ENCODE measurements at regions not wholly inside any gene's neighbourhood (a gene's known extent, or its start where the extent isn't known, plus 50 kb on each side); places are given as distances from the start of the nearest gene placed in this dataset.
"Not testable (repeated sequence)": the region's sequence is repeated elsewhere in the genome, so short reads cannot be mapped to it uniquely, and the experiment has no call there.

DNA sequence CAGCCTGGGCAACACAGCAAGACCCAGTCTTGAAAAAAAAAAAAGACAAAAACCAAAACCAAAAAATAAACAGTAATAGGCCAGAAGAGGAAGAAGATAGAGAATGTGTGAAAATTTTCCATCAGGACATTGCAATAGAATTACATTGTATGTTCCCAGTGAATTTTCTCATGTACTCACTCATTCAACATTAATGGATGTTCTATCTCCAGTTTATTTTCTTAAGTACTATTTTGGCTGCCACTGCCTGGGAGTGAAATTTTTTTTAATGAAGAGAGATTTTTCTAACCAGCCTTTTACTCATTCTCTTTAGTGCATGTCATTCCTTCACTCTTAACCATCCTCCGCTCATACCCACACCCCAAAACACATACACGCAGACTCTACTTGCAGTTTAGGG, 282.8 kb downstream of the ALDH8A1 start:
- no peak for DNase-seq

GRCh38 chr6:134666125-134666524, 283.8 kb downstream of the ALDH8A1 start:
- no peak for DNase-seq

- no peak for DNase-seq
Observed at GRCh38 chr6:134665029-134665723, 284.7 kb downstream of the ALDH8A1 start.

GRCh38 chr6:134663800-134664535, 285.9 kb downstream of the ALDH8A1 start:
- no peak for DNase-seq

DNA sequence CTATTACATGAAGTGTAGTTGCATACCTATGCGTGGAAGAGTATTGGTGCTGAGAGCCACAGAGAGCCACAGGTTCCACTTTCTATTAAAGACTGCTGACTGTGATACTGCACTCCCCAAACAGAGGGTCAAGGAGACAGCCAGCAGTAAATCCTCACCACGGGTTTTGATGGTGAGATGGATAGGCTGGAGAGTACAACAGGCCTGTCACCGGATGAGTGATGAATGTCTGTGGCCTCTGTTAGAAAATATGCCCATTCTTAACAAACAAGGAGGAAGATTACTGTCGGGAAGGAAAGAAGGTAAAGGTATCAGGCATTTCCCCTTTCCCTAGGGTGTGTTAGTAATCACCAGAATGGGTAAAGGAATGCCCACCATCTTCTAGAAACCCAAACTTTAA, 286.5 kb downstream of the ALDH8A1 start:
- DNase-seq: no peak

DNA sequence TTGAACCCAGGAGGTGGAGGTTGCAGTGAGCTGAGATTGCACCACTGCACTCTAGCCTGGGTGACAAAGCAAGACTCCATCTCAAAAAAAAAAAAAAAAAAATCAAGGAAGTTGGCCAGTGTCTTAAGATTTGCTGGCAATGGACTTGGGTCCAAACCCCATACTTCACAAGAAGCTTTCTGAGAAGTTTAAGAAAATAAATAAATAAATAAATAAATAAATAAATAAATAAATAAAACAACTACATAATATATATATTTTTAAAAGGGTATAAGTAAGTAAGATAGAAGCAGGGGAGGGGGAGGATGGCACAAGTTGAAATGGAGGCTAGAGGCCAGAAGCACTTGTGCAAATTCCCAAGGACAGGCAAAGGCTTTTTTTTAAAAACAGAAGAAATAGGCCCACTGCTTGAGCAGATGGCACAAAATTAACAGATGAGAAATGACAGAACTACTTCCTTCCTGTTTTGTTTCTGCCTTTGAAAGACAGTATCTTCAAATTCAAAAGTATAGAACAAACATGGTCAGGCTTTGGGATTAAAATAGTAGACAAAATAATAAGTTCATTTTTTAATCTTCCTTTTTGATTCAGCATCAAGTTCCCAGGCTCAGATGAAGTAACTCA, 287.7 kb downstream of the ALDH8A1 start:
- no peak for DNase-seq

DNA sequence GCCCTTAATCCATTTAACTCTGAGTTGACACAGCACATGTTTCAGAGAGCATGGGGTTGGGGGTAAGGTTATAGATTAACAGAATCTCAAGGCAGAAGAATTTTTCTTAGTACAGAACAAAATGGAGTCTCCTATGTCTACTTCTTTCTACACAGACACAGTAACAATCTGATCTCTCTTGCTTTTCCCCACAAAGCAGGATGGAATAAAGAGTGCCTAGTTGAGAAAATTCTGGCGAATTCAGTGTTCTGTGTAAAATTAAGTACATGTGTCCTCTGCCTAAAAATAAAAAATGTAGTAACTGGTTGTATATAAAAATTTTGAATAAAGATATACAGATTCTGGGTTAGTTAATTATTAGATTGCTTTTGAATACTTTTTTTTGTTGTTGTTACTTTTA, 290.0 kb downstream of the ALDH8A1 start:
- not testable (repeated sequence) for DNase-seq

- no peak for DNase-seq
Observed at GRCh38 chr6:134658596-134658995, 291.3 kb downstream of the ALDH8A1 start.

- DNase-seq: no peak
Observed at GRCh38 chr6:134657751-134658527, 292.0 kb downstream of the ALDH8A1 start.

- no peak for DNase-seq
Observed at GRCh38 chr6:134657343-134657742, 292.6 kb downstream of the ALDH8A1 start.

DNA sequence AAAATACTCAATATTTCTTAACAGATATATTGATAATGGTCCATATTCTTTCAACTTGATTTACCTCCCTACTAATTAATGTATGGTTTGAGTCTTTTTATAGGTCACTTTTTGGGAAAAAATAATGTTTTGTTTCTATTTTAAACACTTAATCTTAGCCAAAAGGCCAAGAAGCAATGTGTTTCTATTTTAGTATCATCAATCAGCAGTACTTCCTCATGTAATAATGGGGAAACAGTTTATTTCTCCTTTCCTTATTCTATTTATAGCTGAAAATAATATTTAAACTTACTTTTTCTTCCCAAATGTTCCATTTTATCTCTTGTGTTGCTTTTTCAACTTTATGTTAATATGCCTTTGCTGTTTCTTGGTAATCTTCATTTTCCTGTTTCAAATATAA, 295.1 kb downstream of the ALDH8A1 start:
- no peak for DNase-seq

DNA sequence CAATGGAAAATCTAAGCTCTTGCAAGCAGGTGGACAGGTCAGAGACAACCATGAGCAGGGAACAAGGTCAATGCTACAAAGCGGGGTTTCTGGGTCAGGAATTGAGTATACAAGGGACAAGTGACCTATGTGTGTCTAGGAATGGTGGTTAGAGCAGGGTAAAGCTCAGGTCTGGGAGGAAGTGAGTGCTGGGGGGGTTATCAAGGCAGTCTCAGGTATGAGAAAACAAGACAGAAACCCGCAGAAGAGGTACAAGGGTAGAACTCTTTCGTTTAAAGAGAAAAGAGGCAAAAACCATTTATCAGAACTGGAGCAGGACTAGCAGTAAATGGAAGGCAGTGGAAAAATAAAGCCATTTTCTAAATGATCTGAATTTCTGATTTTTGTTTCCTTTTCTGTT, 298.4 kb downstream of the ALDH8A1 start:
- no peak for DNase-seq

DNA sequence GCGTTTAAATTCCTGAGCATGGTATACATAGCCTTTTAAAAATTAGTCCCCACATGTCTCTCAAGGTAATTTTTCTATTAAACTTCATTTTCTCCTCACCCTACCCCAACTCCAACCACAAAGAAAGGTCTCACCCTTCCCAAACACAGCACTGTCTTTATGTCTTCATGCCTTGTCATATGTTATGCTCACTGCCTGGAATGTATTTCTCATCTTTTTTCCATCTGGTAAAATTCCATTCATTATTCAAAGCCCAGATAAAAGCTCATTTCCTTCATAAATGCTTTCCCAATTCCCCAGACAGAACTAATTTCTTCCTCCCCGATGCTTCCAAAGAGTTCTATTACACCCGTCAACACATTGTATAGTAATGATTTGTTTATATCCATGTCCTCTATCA, 302.0 kb downstream of the ALDH8A1 start:
- DNase-seq: no peak

DNA sequence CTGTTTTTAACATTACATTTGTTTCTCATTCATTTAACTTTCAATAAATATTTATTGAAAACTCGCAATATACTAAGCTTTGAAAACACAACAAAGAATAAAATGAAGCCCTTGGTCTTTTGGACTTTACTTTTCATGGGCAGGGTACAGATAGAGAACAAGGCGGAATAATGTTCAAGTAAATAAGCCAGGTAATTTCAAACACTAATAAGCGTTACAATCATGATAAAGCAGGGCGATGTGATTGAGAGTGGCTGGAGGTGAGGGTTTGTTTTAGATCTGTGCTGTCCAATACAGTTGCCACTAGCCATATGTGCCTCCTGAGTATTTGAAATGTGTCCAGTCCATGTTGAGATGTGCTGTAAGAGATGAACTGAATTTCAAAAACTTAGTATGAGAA, 307.1 kb downstream of the ALDH8A1 start:
- no peak for DNase-seq

DNA sequence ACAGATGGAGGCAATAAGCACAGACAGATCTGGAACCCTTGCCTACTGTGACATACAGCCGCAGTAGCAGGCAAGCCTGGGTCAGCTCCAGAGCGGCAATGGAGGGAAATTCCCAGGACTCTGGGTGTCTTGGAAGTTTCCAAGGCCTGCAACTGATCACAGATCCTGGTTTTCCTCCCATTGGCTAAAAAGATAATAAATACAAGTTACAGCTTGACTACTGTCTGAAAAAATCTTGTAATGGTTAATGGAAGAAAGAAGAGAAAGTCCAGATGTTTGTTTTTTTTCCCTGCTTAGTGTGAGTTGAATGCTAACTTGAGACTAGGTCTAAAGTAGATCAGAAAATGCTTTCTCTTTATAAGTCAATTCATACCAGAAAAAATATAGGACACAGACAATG, 307.6 kb downstream of the ALDH8A1 start:
- DNase-seq: peak; percentile 31

- DNase-seq: peak; percentile 67
Observed at GRCh38 chr6:134640975-134641429, 308.9 kb downstream of the ALDH8A1 start.

- no peak for DNase-seq
Observed at GRCh38 chr6:134640229-134640628, 309.7 kb downstream of the ALDH8A1 start.

DNA sequence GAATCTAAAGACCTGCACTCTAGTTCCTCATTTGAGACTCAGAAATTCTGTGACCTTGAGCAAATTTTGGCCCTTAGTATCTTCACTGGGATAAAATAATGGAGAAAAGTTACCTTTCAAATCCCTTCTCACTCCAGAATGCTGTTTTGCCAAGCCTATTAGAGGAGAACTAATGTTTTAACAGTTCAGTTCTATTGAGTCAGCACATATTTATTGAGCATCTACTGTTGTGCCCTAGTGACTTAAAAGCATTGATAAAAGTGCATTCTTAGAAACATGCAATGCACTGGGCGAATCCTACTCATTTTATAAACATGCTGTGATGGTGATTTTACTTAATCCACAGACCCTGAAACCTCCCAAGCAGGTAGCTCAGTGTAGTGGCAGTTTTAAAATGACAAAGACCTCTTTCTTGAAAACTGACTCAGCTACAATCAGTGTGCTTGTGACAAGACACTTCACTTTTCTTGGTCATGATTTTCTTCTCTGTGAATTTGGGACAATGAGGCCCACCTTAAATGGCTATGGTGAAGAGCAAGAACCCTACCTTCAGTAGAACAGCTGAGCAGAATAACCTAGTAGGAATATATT, 312.0 kb downstream of the ALDH8A1 start:
- no peak for DNase-seq

DNA sequence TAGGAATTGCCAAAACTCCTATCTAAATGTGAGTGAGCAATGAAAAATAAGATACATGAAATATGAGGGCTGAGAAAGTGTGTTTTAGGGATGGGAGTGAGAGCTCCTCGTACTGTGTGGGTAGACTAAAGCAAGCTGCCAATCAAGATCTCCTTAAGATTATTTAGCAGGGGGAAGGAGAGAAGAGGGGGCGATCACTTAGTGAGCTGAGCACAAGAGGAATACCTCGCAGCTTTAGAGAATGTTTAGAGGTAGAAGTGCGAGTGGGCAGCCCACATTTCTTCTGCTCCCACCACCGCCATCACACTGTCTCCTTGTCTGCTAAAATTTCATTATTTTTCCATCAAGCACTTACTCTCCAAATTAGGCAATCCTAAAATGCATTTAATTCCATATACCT, 312.6 kb downstream of the ALDH8A1 start:
- DNase-seq: no peak

GRCh38 chr6:134636186-134636799, 313.6 kb downstream of the ALDH8A1 start:
- peak; percentile 33 for DNase-seq

DNA sequence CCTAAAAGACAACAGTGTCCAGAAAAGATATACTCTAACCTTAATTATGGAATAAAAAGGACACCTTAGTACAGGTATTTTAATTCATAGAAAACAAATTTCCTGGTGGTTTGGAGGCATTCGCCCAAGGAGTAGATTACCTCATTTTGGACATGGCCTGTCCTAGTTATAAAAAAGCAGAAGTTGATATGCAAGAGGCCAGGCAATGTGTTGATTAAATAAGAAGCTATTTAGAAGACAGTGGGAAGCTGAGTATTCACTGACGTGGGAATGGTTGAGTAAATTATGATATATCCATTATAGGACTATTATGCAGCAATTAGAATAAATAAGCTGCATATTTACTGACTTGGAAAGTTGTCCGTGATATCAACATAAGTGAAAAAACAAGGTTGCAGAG, 314.9 kb downstream of the ALDH8A1 start:
- no peak for DNase-seq

DNA sequence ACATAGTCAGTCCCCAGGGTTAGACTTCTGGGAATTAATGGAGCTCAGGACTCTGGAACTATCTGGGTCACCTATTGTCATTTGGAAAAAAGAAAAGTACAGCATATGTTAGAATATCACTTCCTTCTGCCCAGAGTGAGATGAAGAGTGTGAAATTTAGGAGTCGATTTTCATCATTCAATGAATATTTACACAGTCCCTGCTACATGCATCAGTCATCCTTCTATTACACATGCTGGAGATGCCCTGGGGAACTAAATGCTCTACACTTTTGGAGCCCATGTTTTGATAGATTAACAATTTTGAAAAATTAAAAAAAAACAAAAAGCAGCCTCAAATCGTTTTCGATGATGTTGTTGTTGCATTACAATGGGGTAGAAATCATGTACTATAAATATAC, 315.4 kb downstream of the ALDH8A1 start:
- DNase-seq: no peak

Measured in left hindlimb (tissue), 1 donor.